ENCODE measurements at regions not wholly inside any gene's neighbourhood (a gene's known extent, or its start where the extent isn't known, plus 50 kb on each side); places are given as distances from the start of the nearest gene placed in this dataset.
A peak's percentile ranks its signal among the peaks of the same experiment; 100 is the strongest.
"Not testable (repeated sequence)": the region's sequence is repeated elsewhere in the genome, so short reads cannot be mapped to it uniquely, and the experiment has no call there.

GRCh38 chr4:66229885-66230284 is 559.6 kb upstream of the EPHA5 start:
- no peak for FAIRE-seq

- no peak for FAIRE-seq
These were observed 555.2 kb upstream of the EPHA5 start for GRCh38 chr4:66225539-66225938.

- FAIRE-seq = no peak
These were observed 552.9 kb upstream of the EPHA5 start for GRCh38 chr4:66223068-66223703.

GRCh38 chr4:66219401-66219800 is 549.1 kb upstream of the EPHA5 start:
- FAIRE-seq = no peak

GRCh38 chr4:66216252-66216651 is 546.0 kb upstream of the EPHA5 start:
- FAIRE-seq = no peak

- no peak for FAIRE-seq
These were observed 542.2 kb upstream of the EPHA5 start for GRCh38 chr4:66212489-66212888.

- no peak for FAIRE-seq
These were observed 534.4 kb upstream of the EPHA5 start for GRCh38 chr4:66204534-66205247.

- no peak for FAIRE-seq
These were observed 532.6 kb upstream of the EPHA5 start for GRCh38 chr4:66202870-66203269.

- no peak for FAIRE-seq
These were observed 527.2 kb upstream of the EPHA5 start for GRCh38 chr4:66197451-66197850.

GRCh38 chr4:66193487-66193886 is 523.2 kb upstream of the EPHA5 start:
- no peak for FAIRE-seq

GRCh38 chr4:66187175-66187720 is 517.0 kb upstream of the EPHA5 start:
- FAIRE-seq = no peak

- FAIRE-seq = no peak
These were observed 515.8 kb upstream of the EPHA5 start for GRCh38 chr4:66186095-66186494.

- FAIRE-seq = no peak
These were observed 512.3 kb upstream of the EPHA5 start for GRCh38 chr4:66182636-66183035.

GRCh38 chr4:66178906-66179305 is 508.6 kb upstream of the EPHA5 start:
- no peak for FAIRE-seq

GRCh38 chr4:66169341-66169740 is 499.1 kb upstream of the EPHA5 start:
- peak; percentile 75 for FAIRE-seq

GRCh38 chr4:66164869-66165268 is 494.6 kb upstream of the EPHA5 start:
- FAIRE-seq = no peak

- FAIRE-seq = no peak
These were observed 490.3 kb upstream of the EPHA5 start for GRCh38 chr4:66160606-66161005.

GRCh38 chr4:66157594-66157993 is 487.3 kb upstream of the EPHA5 start:
- FAIRE-seq = no peak

GRCh38 chr4:66130042-66130441 is 459.8 kb upstream of the EPHA5 start:
- no peak for FAIRE-seq

GRCh38 chr4:66123831-66124413 is 453.6 kb upstream of the EPHA5 start:
- no peak for FAIRE-seq

GRCh38 chr4:66123190-66123589 is 452.9 kb upstream of the EPHA5 start:
- FAIRE-seq = no peak

- not testable (repeated sequence) for FAIRE-seq
These were observed 444.9 kb upstream of the EPHA5 start for GRCh38 chr4:66115231-66115630.

- no peak for FAIRE-seq
These were observed 438.6 kb upstream of the EPHA5 start for GRCh38 chr4:66108898-66109297.

- FAIRE-seq = no peak
These were observed 426.9 kb upstream of the EPHA5 start for GRCh38 chr4:66097218-66097617.
